Fibroblast of mammary gland (primary cell): ENCODE measurements at regions not wholly inside any gene's neighbourhood (a gene's known extent, or its start where the extent isn't known, plus 50 kb on each side); places are given as distances from the start of the nearest gene placed in this dataset.

Experiments used
- DNase-seq: peaks from one replicate; pipeline ENCODE4 v3.0.0-alpha.2; 2010; ENCODE audit warnings: low read depth
- H3K4me3 ChIP-seq: 2 replicates; pipeline ENCODE4 v1.5.1; 2011; ENCODE audit warnings: low read depth, mild to moderate bottlenecking, low read length, moderate library complexity; ENCODE audit not compliant: control insufficient read depth
- TF ChIP-seq, protein P1 (sequence below): conservative IDR thresholded peaks from 2 replicates; pipeline ENCODE4 v1.5.1; 2011; ENCODE audit warnings: low read depth, low read length, inconsistent platforms; ENCODE audit not compliant: control insufficient read depth, insufficient read depth

DNA sequence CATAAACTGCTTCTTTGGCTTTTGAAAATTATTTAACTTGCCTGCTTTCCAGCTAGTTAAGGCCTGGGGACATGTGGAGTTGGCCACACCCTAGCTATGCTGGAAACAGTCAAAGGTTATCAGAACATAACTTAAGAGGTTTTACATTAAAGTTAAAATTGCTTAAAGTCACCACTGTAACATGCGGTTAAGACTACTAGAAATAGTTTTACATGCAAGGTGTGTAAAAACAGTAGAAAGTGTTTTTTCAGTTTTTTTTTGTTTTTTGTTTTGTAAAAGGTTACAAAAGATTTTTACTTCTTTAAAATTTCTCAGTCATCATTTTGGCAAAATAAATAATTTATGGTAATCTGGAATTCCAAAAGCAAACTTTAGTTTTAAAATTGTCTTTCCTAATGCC, 763.1 kb downstream of the UQCRFS1 start:
- DNase-seq, result no peak
- H3K4me3 ChIP-seq, result no peak overlapping the region
- TF ChIP-seq, protein P1, sequence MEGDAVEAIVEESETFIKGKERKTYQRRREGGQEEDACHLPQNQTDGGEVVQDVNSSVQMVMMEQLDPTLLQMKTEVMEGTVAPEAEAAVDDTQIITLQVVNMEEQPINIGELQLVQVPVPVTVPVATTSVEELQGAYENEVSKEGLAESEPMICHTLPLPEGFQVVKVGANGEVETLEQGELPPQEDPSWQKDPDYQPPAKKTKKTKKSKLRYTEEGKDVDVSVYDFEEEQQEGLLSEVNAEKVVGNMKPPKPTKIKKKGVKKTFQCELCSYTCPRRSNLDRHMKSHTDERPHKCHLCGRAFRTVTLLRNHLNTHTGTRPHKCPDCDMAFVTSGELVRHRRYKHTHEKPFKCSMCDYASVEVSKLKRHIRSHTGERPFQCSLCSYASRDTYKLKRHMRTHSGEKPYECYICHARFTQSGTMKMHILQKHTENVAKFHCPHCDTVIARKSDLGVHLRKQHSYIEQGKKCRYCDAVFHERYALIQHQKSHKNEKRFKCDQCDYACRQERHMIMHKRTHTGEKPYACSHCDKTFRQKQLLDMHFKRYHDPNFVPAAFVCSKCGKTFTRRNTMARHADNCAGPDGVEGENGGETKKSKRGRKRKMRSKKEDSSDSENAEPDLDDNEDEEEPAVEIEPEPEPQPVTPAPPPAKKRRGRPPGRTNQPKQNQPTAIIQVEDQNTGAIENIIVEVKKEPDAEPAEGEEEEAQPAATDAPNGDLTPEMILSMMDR, result no peak

DNA sequence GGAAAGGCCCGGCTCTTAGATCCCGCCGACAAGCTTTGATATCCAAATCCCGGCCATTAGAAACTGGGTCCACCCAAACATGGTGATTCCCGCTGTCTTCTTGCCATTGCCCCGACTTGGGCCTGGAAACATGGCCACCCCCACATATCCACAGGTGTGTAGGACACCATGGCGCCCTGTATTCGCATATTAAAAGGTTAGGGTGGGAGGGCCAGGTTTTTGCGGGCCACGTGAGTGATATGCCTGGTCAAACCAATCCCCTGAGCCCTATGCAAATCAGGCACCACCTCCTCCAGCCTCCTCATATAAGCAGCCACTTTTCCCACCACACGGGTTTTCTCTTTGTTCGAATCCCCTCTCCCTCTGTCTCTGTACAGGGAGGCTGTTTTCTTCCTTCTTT, 766.4 kb downstream of the UQCRFS1 start:
- DNase-seq, result no peak
- H3K4me3 ChIP-seq, result no peak overlapping the region
- TF ChIP-seq, protein P1, result no peak

DNA sequence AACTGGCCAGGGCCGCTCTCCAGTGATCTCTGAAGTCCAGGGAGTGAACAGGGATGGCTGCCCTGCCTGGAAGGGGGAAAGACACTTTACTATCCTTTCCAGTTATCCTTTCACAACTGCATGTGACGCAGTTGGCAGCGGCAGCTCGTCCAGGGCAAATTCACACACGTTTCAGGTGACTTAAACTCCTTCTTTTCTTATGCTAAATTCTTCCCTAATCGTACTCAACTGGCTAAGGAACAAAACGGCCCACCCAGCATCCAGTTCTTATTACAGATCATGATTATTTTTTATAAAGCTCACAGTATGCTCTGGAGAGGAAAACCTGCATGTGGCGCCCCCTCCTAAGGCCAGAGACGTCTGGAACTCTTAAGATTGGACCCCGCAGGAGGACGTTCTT, 767.1 kb downstream of the UQCRFS1 start:
- no peak overlapping the region for H3K4me3 ChIP-seq
- TF ChIP-seq, protein P1, result no peak
- DNase-seq, result no peak

DNA sequence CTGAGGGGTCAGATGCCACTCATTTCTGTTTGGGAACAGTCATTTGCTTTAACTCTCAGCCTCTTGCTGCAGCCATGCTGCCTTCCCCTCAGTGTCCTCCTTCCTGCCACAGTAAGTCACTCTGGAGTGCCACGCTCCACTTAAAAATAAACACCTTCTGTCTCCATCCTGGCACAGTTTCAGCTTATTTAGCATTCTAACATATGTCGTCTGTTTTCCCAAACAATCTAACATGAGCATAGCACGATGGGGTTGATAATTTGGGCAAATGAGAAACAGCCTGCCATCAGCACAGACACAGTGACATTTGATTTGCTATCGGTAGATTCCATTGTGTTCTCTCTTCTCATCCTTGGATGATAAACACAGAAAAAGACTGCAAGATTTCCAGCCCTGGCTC, 768.6 kb downstream of the UQCRFS1 start:
- DNase-seq, result no peak
- TF ChIP-seq, protein P1, result no peak

DNA sequence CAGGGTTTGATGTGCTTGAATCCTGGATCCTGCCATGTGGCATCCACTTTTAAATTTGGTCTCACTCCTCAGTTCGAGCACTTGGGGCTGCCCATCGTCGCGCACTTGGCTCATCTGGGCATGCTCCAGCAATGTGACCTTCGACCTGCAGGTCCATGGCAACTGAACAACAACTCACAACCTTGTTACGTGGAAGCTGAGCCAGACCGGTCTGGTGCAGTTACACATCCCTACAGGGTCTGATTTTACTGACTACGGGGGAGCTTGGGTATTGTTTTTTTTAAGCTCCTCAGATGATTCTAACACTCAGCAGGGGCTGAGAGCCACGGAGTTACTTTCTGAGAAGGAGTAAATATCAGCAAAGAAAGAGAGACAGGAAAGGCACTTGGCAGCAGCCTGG, 769.6 kb downstream of the UQCRFS1 start:
- DNase-seq, result no peak
- TF ChIP-seq, protein P1, result no peak
- H3K4me3 ChIP-seq, result no peak overlapping the region

More for the DNA sequence above, 768.6 kb downstream of the UQCRFS1 start:
- no peak overlapping the region for H3K4me3 ChIP-seq

DNA sequence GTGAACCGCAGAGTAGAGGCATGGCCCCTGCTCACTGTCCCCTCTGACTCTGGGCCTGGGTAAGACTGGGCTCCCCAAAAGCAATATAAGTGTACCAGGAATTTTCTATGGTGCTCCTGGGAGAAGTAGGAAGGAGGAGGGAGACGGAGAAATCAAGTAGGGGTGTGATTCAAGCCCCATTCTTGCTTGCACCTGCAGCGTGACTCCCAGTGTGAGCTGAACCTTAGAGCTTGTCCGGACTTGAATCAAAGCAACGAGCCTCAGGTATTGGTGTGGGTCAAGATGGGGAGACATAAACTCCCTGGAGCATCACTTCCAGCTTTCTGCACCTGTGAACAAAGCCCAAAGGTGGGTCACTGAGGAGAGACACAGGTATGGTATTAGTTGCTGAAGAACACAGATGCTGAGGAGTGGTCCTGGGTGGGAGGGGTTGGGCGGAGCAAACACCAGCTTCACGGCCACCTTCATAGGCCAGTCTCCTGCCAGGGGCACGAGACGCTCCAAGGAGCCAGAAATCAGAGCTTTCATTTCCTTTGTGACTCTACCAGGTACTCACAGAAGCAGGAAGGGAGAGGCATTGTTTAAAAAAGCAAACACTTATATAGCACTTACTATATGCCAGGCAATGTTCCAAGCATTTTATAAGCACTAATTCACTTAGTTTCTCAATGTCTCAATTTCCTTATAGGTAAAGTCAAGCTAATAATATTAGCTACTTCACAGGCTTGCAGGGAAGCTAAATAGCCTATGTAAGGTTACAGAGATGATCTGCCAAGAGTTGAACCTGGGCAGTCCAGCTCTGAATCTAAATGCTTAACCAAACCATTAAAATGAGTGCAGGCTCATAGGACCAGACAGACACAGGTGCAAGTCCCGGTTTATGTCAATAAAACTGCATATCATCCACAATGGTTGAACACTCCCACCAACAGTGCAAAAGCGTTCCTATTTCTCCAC, 775.3 kb downstream of the UQCRFS1 start:
- H3K4me3 ChIP-seq, result no peak overlapping the region
- TF ChIP-seq, protein P1, result no peak
- DNase-seq, result no peak
